ENCODE measurements at regions not wholly inside any gene's neighbourhood (a gene's known extent, or its start where the extent isn't known, plus 50 kb on each side); places are given as distances from the start of the nearest gene placed in this dataset.
"Not testable (repeated sequence)": the region's sequence is repeated elsewhere in the genome, so short reads cannot be mapped to it uniquely, and the experiment has no call there.

- no peak for DNase-seq (ENCODE audit: low read depth)
- H3K4me3 ChIP-seq (ENCODE audit: low read length): no peak overlapping the region
- no peak for TF ChIP-seq CTCF (IDR thresholded peaks at IDR 0.05; ENCODE audit: insufficient read depth, low read depth, low read length, missing control alignments)
These were observed 1119.6 kb downstream of the ZPLD1 start for GRCh38 chr3:103554451-103554850.

- not testable (repeated sequence) for H3K4me3 ChIP-seq (ENCODE audit: low read length); DNase-seq (ENCODE audit: low read depth)
These were observed 1129.3 kb downstream of the ZPLD1 start for GRCh38 chr3:103564116-103564515.

- H3K4me3 ChIP-seq (ENCODE audit: low read length): no peak overlapping the region
- DNase-seq (ENCODE audit: low read depth): no peak
- no peak for TF ChIP-seq CTCF (IDR thresholded peaks at IDR 0.05; ENCODE audit: insufficient read depth, low read depth, low read length, missing control alignments)
These were observed 1151.0 kb downstream of the ZPLD1 start for GRCh38 chr3:103585809-103586208.

- TF ChIP-seq CTCF (IDR thresholded peaks at IDR 0.05; ENCODE audit: insufficient read depth, low read depth, low read length, missing control alignments): no peak
- no peak for DNase-seq (ENCODE audit: low read depth)
- no peak overlapping the region for H3K4me3 ChIP-seq (ENCODE audit: low read length)
These were observed 1155.0 kb downstream of the ZPLD1 start for GRCh38 chr3:103589770-103590169.

- H3K4me3 ChIP-seq (ENCODE audit: low read length): no peak overlapping the region
- TF ChIP-seq CTCF (IDR thresholded peaks at IDR 0.05; ENCODE audit: insufficient read depth, low read depth, low read length, missing control alignments): no peak
- no peak for DNase-seq (ENCODE audit: low read depth)
These were observed 1166.0 kb downstream of the ZPLD1 start for GRCh38 chr3:103600844-103601243.

- no peak for TF ChIP-seq CTCF (IDR thresholded peaks at IDR 0.05; ENCODE audit: insufficient read depth, low read depth, low read length, missing control alignments)
- no peak overlapping the region for H3K4me3 ChIP-seq (ENCODE audit: low read length)
- DNase-seq (ENCODE audit: low read depth): no peak
These were observed 1166.9 kb downstream of the ZPLD1 start for GRCh38 chr3:103601666-103602065.

GRCh38 chr3:103609472-103609871, 1174.7 kb downstream of the ZPLD1 start:
- H3K4me3 ChIP-seq (ENCODE audit: low read length): no peak overlapping the region
- DNase-seq (ENCODE audit: low read depth): no peak
- TF ChIP-seq CTCF (IDR thresholded peaks at IDR 0.05; ENCODE audit: insufficient read depth, low read depth, low read length, missing control alignments): no peak
